ENCODE measurements at regions not wholly inside any gene's neighbourhood (a gene's known extent, or its start where the extent isn't known, plus 50 kb on each side); places are given as distances from the start of the nearest gene placed in this dataset.

- H2AFZ ChIP-seq (ENCODE audit: low read length), result no peak overlapping the region
- no peaks in the 10 kb centered on the region for H3K79me2 ChIP-seq (ENCODE audit: insufficient read depth, low read length)
- no peaks in the 10 kb centered on the region for H3K36me3 ChIP-seq (ENCODE audit: insufficient read depth, low read length)
- no peaks in the 10 kb centered on the region for H3F3A ChIP-seq (ENCODE audit: low read depth)
- TF ChIP-seq, protein P1, sequence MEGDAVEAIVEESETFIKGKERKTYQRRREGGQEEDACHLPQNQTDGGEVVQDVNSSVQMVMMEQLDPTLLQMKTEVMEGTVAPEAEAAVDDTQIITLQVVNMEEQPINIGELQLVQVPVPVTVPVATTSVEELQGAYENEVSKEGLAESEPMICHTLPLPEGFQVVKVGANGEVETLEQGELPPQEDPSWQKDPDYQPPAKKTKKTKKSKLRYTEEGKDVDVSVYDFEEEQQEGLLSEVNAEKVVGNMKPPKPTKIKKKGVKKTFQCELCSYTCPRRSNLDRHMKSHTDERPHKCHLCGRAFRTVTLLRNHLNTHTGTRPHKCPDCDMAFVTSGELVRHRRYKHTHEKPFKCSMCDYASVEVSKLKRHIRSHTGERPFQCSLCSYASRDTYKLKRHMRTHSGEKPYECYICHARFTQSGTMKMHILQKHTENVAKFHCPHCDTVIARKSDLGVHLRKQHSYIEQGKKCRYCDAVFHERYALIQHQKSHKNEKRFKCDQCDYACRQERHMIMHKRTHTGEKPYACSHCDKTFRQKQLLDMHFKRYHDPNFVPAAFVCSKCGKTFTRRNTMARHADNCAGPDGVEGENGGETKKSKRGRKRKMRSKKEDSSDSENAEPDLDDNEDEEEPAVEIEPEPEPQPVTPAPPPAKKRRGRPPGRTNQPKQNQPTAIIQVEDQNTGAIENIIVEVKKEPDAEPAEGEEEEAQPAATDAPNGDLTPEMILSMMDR (conservative IDR thresholded peaks at IDR 0.05; ENCODE audit: low read length), result no peak
- no peak for TF ChIP-seq EZH2phosphoT487 (IDR thresholded peaks at IDR 0.05; ENCODE audit: borderline replicate concordance)
- no peak overlapping the region for H3K9ac ChIP-seq (ENCODE audit: low read depth, low read length, poor library complexity, severe bottlenecking)
- H3K4me2 ChIP-seq (ENCODE audit: low read depth, low read length, poor library complexity, severe bottlenecking), result peak overlapping the region; percentile 61
- no peaks in the 10 kb centered on the region for H3K9me2 ChIP-seq (replicated peaks; ENCODE audit: low read depth, low read length)
- no peaks in the 10 kb centered on the region for H4K20me1 ChIP-seq (ENCODE audit: insufficient read depth, low read length, poor library complexity, severe bottlenecking)
- H3K9me3 ChIP-seq (ENCODE audit: insufficient read depth, low read depth, low read length), result no peaks in the 10 kb centered on the region
- no peaks in the 10 kb centered on the region for H3K27me3 ChIP-seq (ENCODE audit: insufficient read depth, low read length, poor library complexity, severe bottlenecking)
- peaks cover 24% of the 10 kb centered on the region for H3K4me1 ChIP-seq (ENCODE audit: insufficient read depth, low read length, poor library complexity, severe bottlenecking)
- peak overlapping the region; percentile 45 for H3K4me3 ChIP-seq (ENCODE audit: low read length, poor library complexity, severe bottlenecking)
These were observed 370.7 kb upstream of the MCTP2 start for GRCh38 chr15:93860701-93861100.

DNA sequence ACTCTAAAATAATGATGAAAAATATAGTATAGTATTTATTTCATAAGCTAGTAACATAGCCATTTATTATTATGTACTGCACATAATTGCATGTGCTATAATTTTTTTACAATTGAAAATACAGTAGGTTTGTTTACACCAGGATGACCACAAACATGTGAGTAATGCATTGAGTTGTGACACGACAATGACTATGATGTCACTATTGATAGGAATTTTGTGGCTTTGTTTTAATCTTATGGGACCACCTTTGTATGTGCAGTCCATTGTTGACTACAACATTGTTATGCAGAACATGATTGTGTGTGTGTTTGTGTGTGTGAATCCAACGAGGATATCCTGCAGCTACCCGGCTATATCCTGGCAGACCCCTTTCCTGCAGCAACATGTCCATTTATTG lies 372.2 kb upstream of the MCTP2 start:
- no peaks in the 10 kb centered on the region for H3K27me3 ChIP-seq (ENCODE audit: insufficient read depth, low read length, poor library complexity, severe bottlenecking)
- TF ChIP-seq, protein P1 (conservative IDR thresholded peaks at IDR 0.05; ENCODE audit: low read length), result no peak
- TF ChIP-seq EZH2phosphoT487 (IDR thresholded peaks at IDR 0.05; ENCODE audit: borderline replicate concordance), result no peak

GRCh38 chr15:93855181-93855826 lies 376.1 kb upstream of the MCTP2 start:
- no peaks in the 10 kb centered on the region for H3K9me3 ChIP-seq (ENCODE audit: insufficient read depth, low read depth, low read length)
- peaks cover under 1% of the 10 kb centered on the region for H3K4me1 ChIP-seq (ENCODE audit: insufficient read depth, low read length, poor library complexity, severe bottlenecking)
- H3K9me2 ChIP-seq (replicated peaks; ENCODE audit: low read depth, low read length), result no peaks in the 10 kb centered on the region
- H3K4me3 ChIP-seq (ENCODE audit: low read length, poor library complexity, severe bottlenecking), result no peak overlapping the region
- H3K9ac ChIP-seq (ENCODE audit: low read depth, low read length, poor library complexity, severe bottlenecking), result no peak overlapping the region
- no peak for TF ChIP-seq EZH2phosphoT487 (IDR thresholded peaks at IDR 0.05; ENCODE audit: borderline replicate concordance)
- TF ChIP-seq, protein P1 (conservative IDR thresholded peaks at IDR 0.05; ENCODE audit: low read length), result no peak
- H4K20me1 ChIP-seq (ENCODE audit: insufficient read depth, low read length, poor library complexity, severe bottlenecking), result no peaks in the 10 kb centered on the region
- H3F3A ChIP-seq (ENCODE audit: low read depth), result no peaks in the 10 kb centered on the region
- H3K4me2 ChIP-seq (ENCODE audit: low read depth, low read length, poor library complexity, severe bottlenecking), result no peak overlapping the region
- no peak overlapping the region for H2AFZ ChIP-seq (ENCODE audit: low read length)
- H3K79me2 ChIP-seq (ENCODE audit: insufficient read depth, low read length), result no peaks in the 10 kb centered on the region
- no peaks in the 10 kb centered on the region for H3K27me3 ChIP-seq (ENCODE audit: insufficient read depth, low read length, poor library complexity, severe bottlenecking)
- H3K36me3 ChIP-seq (ENCODE audit: insufficient read depth, low read length), result no peaks in the 10 kb centered on the region

More for the DNA sequence above, 372.2 kb upstream of the MCTP2 start:
- Histone ChIP-seq H3K79me2 (ENCODE audit: insufficient read depth, low read length) (no peaks in the 10 kb centered on the region), H4K20me1 (ENCODE audit: insufficient read depth, low read length, poor library complexity, severe bottlenecking) (no peaks in the 10 kb centered on the region), H2AFZ (ENCODE audit: low read length) (no peak overlapping the region), H3K36me3 (ENCODE audit: insufficient read depth, low read length) (no peaks in the 10 kb centered on the region), H3F3A (ENCODE audit: low read depth) (no peaks in the 10 kb centered on the region), H3K4me1 (ENCODE audit: insufficient read depth, low read length, poor library complexity, severe bottlenecking) (peaks cover 24% of the 10 kb centered on the region), H3K4me2 (ENCODE audit: low read depth, low read length, poor library complexity, severe bottlenecking) (no peak overlapping the region), H3K4me3 (ENCODE audit: low read length, poor library complexity, severe bottlenecking) (no peak overlapping the region), H3K9me3 (ENCODE audit: insufficient read depth, low read depth, low read length) (no peaks in the 10 kb centered on the region), H3K9ac (ENCODE audit: low read depth, low read length, poor library complexity, severe bottlenecking) (no peak overlapping the region), H3K9me2 (replicated peaks; ENCODE audit: low read depth, low read length) (no peaks in the 10 kb centered on the region)

Measured in Loucy (cell line).